ENCODE measurements at regions not wholly inside any gene's neighbourhood (a gene's known extent, or its start where the extent isn't known, plus 50 kb on each side); places are given as distances from the start of the nearest gene placed in this dataset.

- TF ChIP-seq CTCF (IDR thresholded peaks at IDR 0.05), result no peak
- intact Hi-C loops (cut with DNase I), result no loop called here
Measured at GRCh38 chr7:11221984-11222383, 248.3 kb downstream of the PHF14 start.

DNA sequence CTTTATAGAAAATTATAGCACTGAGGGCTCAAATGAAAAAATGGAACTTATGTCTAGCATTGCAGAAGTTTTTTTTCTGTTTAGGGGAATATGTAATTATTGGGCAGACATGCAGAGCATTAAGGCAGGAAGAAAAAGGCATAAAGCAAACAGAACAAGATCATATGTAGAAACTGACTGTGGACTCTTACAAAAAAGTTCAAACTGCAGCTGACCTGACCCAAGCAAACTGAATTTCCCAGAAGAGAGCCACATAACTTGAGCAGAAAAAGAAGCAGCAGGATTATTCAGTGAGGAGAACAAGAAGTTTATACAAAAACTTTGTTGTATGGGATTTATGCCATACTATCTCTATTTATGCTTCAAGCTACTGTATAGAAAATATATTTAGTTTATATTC is 250.9 kb downstream of the PHF14 start:
- no peaks in the 10 kb centered on the region for H3K36me3 ChIP-seq
- DNase-seq, result no peak
- H3K4me3 ChIP-seq, result no peak overlapping the region
- intact Hi-C loops (cut with DNase I), result no loop called here
- H3K4me1 ChIP-seq, result no peaks in the 10 kb centered on the region
- no peak for ATAC-seq
- no peaks in the 10 kb centered on the region for H3K9me3 ChIP-seq
- no peaks in the 10 kb centered on the region for H3K27me3 ChIP-seq (ENCODE audit: low read depth)
- H3K27ac ChIP-seq, result no peak overlapping the region
- TF ChIP-seq CTCF (IDR thresholded peaks at IDR 0.05), result no peak

More at GRCh38 chr7:11221984-11222383, 248.3 kb downstream of the PHF14 start:
- DNase-seq (no peak), ATAC-seq (peak; percentile 54 to 72)
- Histone ChIP-seq H3K4me3 (no peak overlapping the region), H3K36me3 (no peaks in the 10 kb centered on the region), H3K27me3 (ENCODE audit: low read depth) (no peaks in the 10 kb centered on the region), H3K9me3 (no peaks in the 10 kb centered on the region), H3K4me1 (no peaks in the 10 kb centered on the region), H3K27ac (no peak overlapping the region)

DNA sequence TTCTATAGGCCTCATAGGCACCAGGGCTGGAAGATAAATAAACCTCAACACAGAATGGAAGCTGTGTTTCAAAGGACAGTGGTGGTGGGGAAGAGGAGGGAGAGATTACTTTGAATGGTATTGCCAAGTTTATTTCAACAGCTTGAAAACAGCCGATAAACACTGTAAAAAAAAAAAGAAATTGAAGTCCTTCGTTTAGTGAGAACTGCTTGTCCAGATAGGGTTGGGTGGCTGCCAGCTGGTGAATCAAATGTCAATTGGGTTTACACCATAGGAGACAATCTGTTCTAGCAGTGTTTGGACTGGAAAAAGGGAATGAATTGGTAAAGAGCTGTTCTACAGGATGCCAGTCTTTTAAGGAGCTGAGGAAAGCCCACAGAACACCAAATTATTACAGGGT is 254.8 kb downstream of the PHF14 start:
- ATAC-seq, result peak; percentile 63 to 68
- H3K9me3 ChIP-seq, result no peaks in the 10 kb centered on the region
- H3K36me3 ChIP-seq, result no peaks in the 10 kb centered on the region
- peak; percentile 52 for DNase-seq
- intact Hi-C loops (cut with DNase I), result no loop called here
- TF ChIP-seq CTCF (IDR thresholded peaks at IDR 0.05), result no peak
- H3K4me1 ChIP-seq, result peaks cover 6% of the 10 kb centered on the region
- H3K27ac ChIP-seq, result no peak overlapping the region
- H3K4me3 ChIP-seq, result no peak overlapping the region
- H3K27me3 ChIP-seq (ENCODE audit: low read depth), result no peaks in the 10 kb centered on the region

DNA sequence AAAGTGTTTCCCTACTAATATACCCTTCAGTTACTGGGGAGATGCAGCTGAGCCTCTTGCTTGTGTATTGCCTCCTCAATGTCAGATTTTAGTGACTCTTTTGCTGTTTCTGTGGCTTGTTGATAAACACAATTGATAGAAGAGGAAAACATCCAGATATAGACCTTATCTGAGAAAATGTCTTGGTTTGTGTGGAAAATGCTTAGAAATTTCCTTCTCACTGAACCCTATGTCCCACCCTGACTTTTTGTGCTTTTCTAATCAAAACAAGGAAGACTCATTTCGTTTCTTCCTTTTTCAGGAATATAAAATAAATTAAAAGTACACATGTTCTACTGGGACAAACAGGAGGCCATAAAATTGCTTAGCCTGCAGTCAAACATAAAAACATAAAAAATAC is 257.5 kb downstream of the PHF14 start:
- Histone ChIP-seq H3K9me3 (no peaks in the 10 kb centered on the region), H3K27ac (no peak overlapping the region), H3K27me3 (ENCODE audit: low read depth) (no peaks in the 10 kb centered on the region), H3K4me1 (peaks cover 6% of the 10 kb centered on the region), H3K36me3 (no peaks in the 10 kb centered on the region), H3K4me3 (no peak overlapping the region)
- intact Hi-C loops (cut with DNase I), result no loop called here
- no peak for ATAC-seq
- TF ChIP-seq CTCF (IDR thresholded peaks at IDR 0.05), result no peak
- DNase-seq, result no peak

GRCh38 chr7:11232462-11232861 is 258.8 kb downstream of the PHF14 start:
- Histone ChIP-seq H3K27ac (no peak overlapping the region), H3K9me3 (no peaks in the 10 kb centered on the region), H3K4me1 (peaks cover 6% of the 10 kb centered on the region), H3K4me3 (no peak overlapping the region), H3K27me3 (ENCODE audit: low read depth) (no peaks in the 10 kb centered on the region), H3K36me3 (no peaks in the 10 kb centered on the region)
- DNase-seq (no peak), ATAC-seq (no peak)
- TF ChIP-seq CTCF (IDR thresholded peaks at IDR 0.05), result no peak
- intact Hi-C loops (cut with DNase I), result no loop called here

- Histone ChIP-seq H3K4me1 (peaks cover 6% of the 10 kb centered on the region), H3K4me3 (no peak overlapping the region), H3K9me3 (no peaks in the 10 kb centered on the region), H3K27me3 (ENCODE audit: low read depth) (no peaks in the 10 kb centered on the region), H3K36me3 (no peaks in the 10 kb centered on the region), H3K27ac (no peak overlapping the region)
- DNase-seq, result no peak
- intact Hi-C loops (cut with DNase I), result no loop called here
- no peak for ATAC-seq
- no peak for TF ChIP-seq CTCF (IDR thresholded peaks at IDR 0.05)
Measured at GRCh38 chr7:11233871-11234270, 260.2 kb downstream of the PHF14 start.

Measured in lower lobe of right lung (tissue), 2 donors.